Mesothelial cell of epicardium (in vitro differentiated cells): ENCODE measurements at regions not wholly inside any gene's neighbourhood (a gene's known extent, or its start where the extent isn't known, plus 50 kb on each side); places are given as distances from the start of the nearest gene placed in this dataset.

Experiments used
- DNase-seq, 2 experiments: peaks; one replicate each; pipeline ENCODE4 v3.0.0; 2021; ENCODE audit warnings: low spot score in 2 of 2; ENCODE audit not compliant: unreplicated experiment in 2 of 2
- H3K27ac Mint-ChIP-seq: 2 replicates; pipeline ENCODE4 v1.8.0; 2021; ENCODE audit warnings: mixed read lengths
- H3K27me3 Mint-ChIP-seq: 2 replicates; pipeline ENCODE4 v1.8.0; 2021; ENCODE audit warnings: low read depth, mixed read lengths
- H3K36me3 Mint-ChIP-seq: 2 replicates; pipeline ENCODE4 v1.8.0; 2021; ENCODE audit warnings: mixed read lengths
- H3K4me1 Mint-ChIP-seq: 2 replicates; pipeline ENCODE4 v1.8.0; 2021; ENCODE audit warnings: mixed read lengths
- H3K4me3 Mint-ChIP-seq: 2 replicates; pipeline ENCODE4 v1.8.0; 2021; ENCODE audit warnings: mild to moderate bottlenecking, moderate library complexity, mixed read lengths
- H3K9me3 Mint-ChIP-seq: 2 replicates; pipeline ENCODE4 v1.8.0; 2021; ENCODE audit warnings: mixed read lengths
- TF ChIP-seq, protein P1 (sequence below): fragments of 200-600 bp; sonication (generic); IDR thresholded peaks from one replicate; pipeline ENCODE4 v1.5.0; 2021; ENCODE audit warnings: antibody characterized with exemption; ENCODE audit not compliant: unreplicated experiment

DNA sequence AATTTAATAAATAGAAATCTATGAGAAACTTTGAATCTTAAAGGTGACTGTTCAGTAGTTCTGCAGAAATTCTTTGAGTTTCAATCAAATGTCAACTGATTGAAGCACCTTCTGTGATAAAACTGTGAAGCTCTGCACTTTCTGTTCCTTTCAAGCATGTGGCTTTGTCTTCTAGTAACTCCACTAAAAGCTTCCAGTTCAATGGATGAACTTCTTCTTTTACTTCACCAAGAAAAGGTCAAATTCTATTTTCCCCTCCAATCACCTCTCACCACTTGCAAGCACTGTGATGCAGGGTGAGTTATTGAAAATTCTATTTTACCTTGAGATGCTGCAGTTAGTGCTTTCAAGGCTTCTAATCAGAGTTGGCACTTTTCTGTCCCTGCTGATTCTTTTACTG, 515.3 kb upstream of the B3GALT2 start:
- Mint-ChIP-seq H3K27ac (no peak overlapping the region), H3K27me3 (no peaks in the 10 kb centered on the region), H3K4me1 (peaks cover 37% of the 10 kb centered on the region), H3K4me3 (no peak overlapping the region), H3K9me3 (peaks cover 4% of the 10 kb centered on the region), H3K36me3 (no peaks in the 10 kb centered on the region)
- TF ChIP-seq, protein P1, sequence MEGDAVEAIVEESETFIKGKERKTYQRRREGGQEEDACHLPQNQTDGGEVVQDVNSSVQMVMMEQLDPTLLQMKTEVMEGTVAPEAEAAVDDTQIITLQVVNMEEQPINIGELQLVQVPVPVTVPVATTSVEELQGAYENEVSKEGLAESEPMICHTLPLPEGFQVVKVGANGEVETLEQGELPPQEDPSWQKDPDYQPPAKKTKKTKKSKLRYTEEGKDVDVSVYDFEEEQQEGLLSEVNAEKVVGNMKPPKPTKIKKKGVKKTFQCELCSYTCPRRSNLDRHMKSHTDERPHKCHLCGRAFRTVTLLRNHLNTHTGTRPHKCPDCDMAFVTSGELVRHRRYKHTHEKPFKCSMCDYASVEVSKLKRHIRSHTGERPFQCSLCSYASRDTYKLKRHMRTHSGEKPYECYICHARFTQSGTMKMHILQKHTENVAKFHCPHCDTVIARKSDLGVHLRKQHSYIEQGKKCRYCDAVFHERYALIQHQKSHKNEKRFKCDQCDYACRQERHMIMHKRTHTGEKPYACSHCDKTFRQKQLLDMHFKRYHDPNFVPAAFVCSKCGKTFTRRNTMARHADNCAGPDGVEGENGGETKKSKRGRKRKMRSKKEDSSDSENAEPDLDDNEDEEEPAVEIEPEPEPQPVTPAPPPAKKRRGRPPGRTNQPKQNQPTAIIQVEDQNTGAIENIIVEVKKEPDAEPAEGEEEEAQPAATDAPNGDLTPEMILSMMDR, result no peak
- DNase-seq, result no peak

GRCh38 chr1:193700710-193701355, 514.4 kb upstream of the B3GALT2 start:
- DNase-seq, result no peak
- Mint-ChIP-seq H3K36me3 (no peaks in the 10 kb centered on the region), H3K27ac (no peak overlapping the region), H3K4me3 (no peak overlapping the region), H3K27me3 (no peaks in the 10 kb centered on the region), H3K9me3 (peaks cover 3% of the 10 kb centered on the region), H3K4me1 (peaks cover 37% of the 10 kb centered on the region)
- TF ChIP-seq, protein P1, result no peak

DNA sequence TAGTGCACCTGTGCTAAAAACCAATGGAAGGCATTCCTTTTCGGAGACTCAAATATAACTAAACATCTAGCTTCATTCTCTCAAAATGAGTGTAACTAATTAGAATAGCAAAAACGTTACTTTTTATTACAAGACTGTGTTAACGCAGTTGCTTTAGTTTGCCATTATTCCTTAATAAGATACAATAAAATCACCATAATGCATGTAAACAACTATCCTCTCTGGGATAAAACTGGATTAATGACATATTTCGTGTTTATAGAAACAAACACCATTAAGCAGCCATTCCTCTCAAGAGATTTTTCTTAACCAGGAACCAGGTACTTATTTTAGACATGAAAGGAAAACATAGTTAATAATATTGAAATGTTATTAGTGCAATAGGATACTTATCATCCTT, 512.8 kb upstream of the B3GALT2 start:
- no peak overlapping the region for H3K27ac Mint-ChIP-seq
- peaks cover 37% of the 10 kb centered on the region for H3K4me1 Mint-ChIP-seq
- TF ChIP-seq, protein P1, result no peak
- no peaks in the 10 kb centered on the region for H3K9me3 Mint-ChIP-seq
- H3K36me3 Mint-ChIP-seq, result no peaks in the 10 kb centered on the region
- no peak overlapping the region for H3K4me3 Mint-ChIP-seq
- no peaks in the 10 kb centered on the region for H3K27me3 Mint-ChIP-seq
- no peak for DNase-seq

- H3K9me3 Mint-ChIP-seq, result no peaks in the 10 kb centered on the region
- TF ChIP-seq, protein P1, result no peak
- H3K27me3 Mint-ChIP-seq, result no peaks in the 10 kb centered on the region
- no peak overlapping the region for H3K27ac Mint-ChIP-seq
- no peaks in the 10 kb centered on the region for H3K36me3 Mint-ChIP-seq
- H3K4me1 Mint-ChIP-seq, result peaks cover 24% of the 10 kb centered on the region
- H3K4me3 Mint-ChIP-seq, result no peak overlapping the region
- DNase-seq, result no peak
Observed at GRCh38 chr1:193697776-193698175, 511.4 kb upstream of the B3GALT2 start.

- Mint-ChIP-seq H3K4me1 (peaks cover 24% of the 10 kb centered on the region), H3K27ac (no peak overlapping the region), H3K36me3 (no peaks in the 10 kb centered on the region), H3K4me3 (no peak overlapping the region), H3K9me3 (no peaks in the 10 kb centered on the region), H3K27me3 (no peaks in the 10 kb centered on the region)
- DNase-seq, result no peak
- TF ChIP-seq, protein P1, result no peak
Observed at GRCh38 chr1:193697115-193697762, 510.8 kb upstream of the B3GALT2 start.
